ENCODE measurements at regions not wholly inside any gene's neighbourhood (a gene's known extent, or its start where the extent isn't known, plus 50 kb on each side); places are given as distances from the start of the nearest gene placed in this dataset.

DNA sequence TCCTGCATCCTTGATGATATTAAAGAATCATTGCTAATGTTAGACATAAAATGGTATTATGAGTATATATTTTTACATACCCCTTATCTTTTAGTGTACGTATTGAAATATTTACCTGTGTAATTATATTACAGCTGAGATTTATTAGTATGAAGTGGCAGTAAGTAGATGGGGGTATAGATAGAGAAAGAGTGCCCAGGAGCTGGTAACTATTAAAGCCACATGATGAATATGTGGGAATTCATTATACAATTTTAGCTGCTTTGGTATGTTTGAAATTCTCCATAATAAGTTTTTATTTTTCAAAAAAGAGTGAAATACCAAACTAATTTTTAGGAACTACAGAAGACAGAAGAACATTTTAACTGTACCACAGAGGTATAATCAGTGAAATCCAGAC is 339.0 kb downstream of the PLPP3 start:
- in situ Hi-C loops (cut with MboI; ENCODE audit: low sequenced_read_pairs, unreplicated experiment), result no loop called here
- TF ChIP-seq CTCF (IDR thresholded peaks at IDR 0.05; ENCODE audit: borderline replicate concordance, control extremely low read depth, extremely low read depth, insufficient read depth, missing control alignments), result no peak
- DNase-seq (ENCODE audit: low spot score), result no peak

GRCh38 chr1:56237491-56238064 is 341.8 kb downstream of the PLPP3 start:
- in situ Hi-C loops (cut with MboI; ENCODE audit: low sequenced_read_pairs, unreplicated experiment), result no loop called here

GRCh38 chr1:56236688-56237087 is 342.7 kb downstream of the PLPP3 start:
- in situ Hi-C loops (cut with MboI; ENCODE audit: low sequenced_read_pairs, unreplicated experiment), result no loop called here
- TF ChIP-seq CTCF (IDR thresholded peaks at IDR 0.05; ENCODE audit: borderline replicate concordance, control extremely low read depth, extremely low read depth, insufficient read depth, missing control alignments), result no peak
- no peak for DNase-seq (ENCODE audit: low spot score)

More at GRCh38 chr1:56237491-56238064, 341.8 kb downstream of the PLPP3 start:
- TF ChIP-seq CTCF (IDR thresholded peaks at IDR 0.05; ENCODE audit: borderline replicate concordance, control extremely low read depth, extremely low read depth, insufficient read depth, missing control alignments), result no peak
- no peak for DNase-seq (ENCODE audit: low spot score)

GRCh38 chr1:56235909-56236510 is 343.4 kb downstream of the PLPP3 start:
- in situ Hi-C loops (cut with MboI; ENCODE audit: low sequenced_read_pairs, unreplicated experiment), result no loop called here
- DNase-seq (ENCODE audit: low spot score), result no peak
- no peak for TF ChIP-seq CTCF (IDR thresholded peaks at IDR 0.05; ENCODE audit: borderline replicate concordance, control extremely low read depth, extremely low read depth, insufficient read depth, missing control alignments)

DNA sequence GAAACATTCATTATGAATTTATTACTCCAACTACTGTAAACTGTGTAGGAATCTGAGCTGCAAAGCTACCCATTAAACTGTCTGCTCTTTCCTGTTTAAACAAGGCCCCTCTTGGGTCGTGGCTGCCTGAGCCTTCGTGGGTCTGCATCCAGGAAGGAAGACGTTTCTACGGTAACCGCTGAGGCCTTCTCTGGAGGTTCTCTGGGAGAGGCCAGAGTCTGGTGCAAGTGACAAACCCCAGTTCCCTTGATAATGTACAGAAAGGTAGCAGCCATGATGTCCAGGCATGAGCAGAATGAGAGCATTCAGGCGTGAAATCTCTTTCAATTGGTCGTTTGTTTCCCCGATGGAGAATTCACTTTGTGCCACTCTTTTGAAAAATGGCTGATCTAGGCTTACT is 350.2 kb downstream of the PLPP3 start:
- no peak for TF ChIP-seq CTCF (IDR thresholded peaks at IDR 0.05; ENCODE audit: borderline replicate concordance, control extremely low read depth, extremely low read depth, insufficient read depth, missing control alignments)
- in situ Hi-C loops (cut with MboI; ENCODE audit: low sequenced_read_pairs, unreplicated experiment), result no loop called here
- DNase-seq (ENCODE audit: low spot score), result no peak

- no peak for TF ChIP-seq CTCF (IDR thresholded peaks at IDR 0.05; ENCODE audit: borderline replicate concordance, control extremely low read depth, extremely low read depth, insufficient read depth, missing control alignments)
- DNase-seq (ENCODE audit: low spot score), result no peak
- in situ Hi-C loops (cut with MboI; ENCODE audit: low sequenced_read_pairs, unreplicated experiment), result no loop called here
Observed at GRCh38 chr1:56227886-56228285, 351.5 kb downstream of the PLPP3 start.

Data from GM13976 (cell line).